NCI-H2171 treated with DMSO at 0.1 percent for 48 hours (cell line): ENCODE measurements at regions not wholly inside any gene's neighbourhood (a gene's known extent, or its start where the extent isn't known, plus 50 kb on each side); places are given as distances from the start of the nearest gene placed in this dataset.
"Not testable (repeated sequence)": the region's sequence is repeated elsewhere in the genome, so short reads cannot be mapped to it uniquely, and the experiment has no call there.

Experiments
- DNase-seq: peaks from one replicate; lab custom pipeline; 2025; lab: John Stamatoyannopoulos, UW

GRCh38 chr1:192418552-192419285 is 101.9 kb downstream of the RGS21 start:
- DNase-seq: no peak

- no peak for DNase-seq
Measured at GRCh38 chr1:192430644-192431043, 113.9 kb downstream of the RGS21 start.

GRCh38 chr1:192435704-192436103 is 118.9 kb downstream of the RGS21 start:
- DNase-seq: no peak

- DNase-seq: no peak
Measured at GRCh38 chr1:192436441-192437078, 119.8 kb downstream of the RGS21 start.

- DNase-seq: no peak
Measured at GRCh38 chr1:192438737-192439136, 121.9 kb downstream of the RGS21 start.

- no peak for DNase-seq
Measured at GRCh38 chr1:192439373-192440025, 122.7 kb downstream of the RGS21 start.

GRCh38 chr1:192441492-192441891 is 124.7 kb downstream of the RGS21 start:
- DNase-seq: no peak

- no peak for DNase-seq
Measured at GRCh38 chr1:192442736-192443135, 125.9 kb downstream of the RGS21 start.

GRCh38 chr1:192443616-192444015 is 126.8 kb downstream of the RGS21 start:
- no peak for DNase-seq

- no peak for DNase-seq
Measured at GRCh38 chr1:192445241-192445640, 128.4 kb downstream of the RGS21 start.

- peak; percentile 62 for DNase-seq
Measured at GRCh38 chr1:192445839-192446489, 129.2 kb downstream of the RGS21 start.

GRCh38 chr1:192448026-192448578 is 127.5 kb upstream of the RGS1 start:
- DNase-seq: no peak

- DNase-seq: no peak
Measured at GRCh38 chr1:192453360-192453992, 122.1 kb upstream of the RGS1 start.

GRCh38 chr1:192459467-192459866 is 116.1 kb upstream of the RGS1 start:
- DNase-seq: no peak

GRCh38 chr1:192461684-192462083 is 113.9 kb upstream of the RGS1 start:
- no peak for DNase-seq

GRCh38 chr1:192462616-192463015 is 113.0 kb upstream of the RGS1 start:
- no peak for DNase-seq

- DNase-seq: no peak
Measured at GRCh38 chr1:192463661-192464060, 111.9 kb upstream of the RGS1 start.

- DNase-seq: not testable (repeated sequence)
Measured at GRCh38 chr1:192465221-192465620, 110.4 kb upstream of the RGS1 start.

GRCh38 chr1:192474080-192474683 is 101.4 kb upstream of the RGS1 start:
- peak; percentile 57 for DNase-seq

GRCh38 chr1:192475329-192475728 is 100.2 kb upstream of the RGS1 start:
- no peak for DNase-seq

- no peak for DNase-seq
Measured at GRCh38 chr1:192475970-192476369, 99.6 kb upstream of the RGS1 start.
